ENCODE measurements at regions not wholly inside any gene's neighbourhood (a gene's known extent, or its start where the extent isn't known, plus 50 kb on each side); places are given as distances from the start of the nearest gene placed in this dataset.

DNA sequence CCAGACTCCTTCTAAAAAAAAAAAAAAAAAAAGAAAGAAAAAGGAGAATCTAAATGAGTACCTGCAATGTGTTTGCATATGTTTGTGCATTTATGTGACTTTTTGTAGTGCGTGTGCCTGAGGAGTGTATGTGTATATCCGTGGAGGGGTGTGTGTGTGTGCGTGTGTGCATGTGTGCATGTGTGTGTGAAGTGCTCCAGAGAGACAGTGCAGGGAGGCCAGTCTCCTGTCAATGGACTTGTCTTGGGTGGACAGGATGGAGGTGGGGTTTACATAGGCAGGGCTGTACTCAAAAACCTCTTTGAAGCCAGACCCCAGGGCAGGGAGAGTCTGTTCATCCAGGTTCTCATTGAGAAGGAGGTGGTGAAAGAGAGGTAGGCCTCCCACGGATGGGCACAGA is 87.1 kb upstream of the MVB12B start:
- DNase-seq (ENCODE audit: low spot score in 2 of 2) = no peak
- WGBS = 97% methylated on average over 4 of the region's 4 CpGs
- TF ChIP-seq POLR2AphosphoS5 (IDR thresholded peaks at IDR 0.05) (no peak), EP300 (IDR thresholded peaks at IDR 0.05) (no peak), POLR2A (IDR thresholded peaks at IDR 0.05) (no peak)
- TF ChIP-seq, protein P1, sequence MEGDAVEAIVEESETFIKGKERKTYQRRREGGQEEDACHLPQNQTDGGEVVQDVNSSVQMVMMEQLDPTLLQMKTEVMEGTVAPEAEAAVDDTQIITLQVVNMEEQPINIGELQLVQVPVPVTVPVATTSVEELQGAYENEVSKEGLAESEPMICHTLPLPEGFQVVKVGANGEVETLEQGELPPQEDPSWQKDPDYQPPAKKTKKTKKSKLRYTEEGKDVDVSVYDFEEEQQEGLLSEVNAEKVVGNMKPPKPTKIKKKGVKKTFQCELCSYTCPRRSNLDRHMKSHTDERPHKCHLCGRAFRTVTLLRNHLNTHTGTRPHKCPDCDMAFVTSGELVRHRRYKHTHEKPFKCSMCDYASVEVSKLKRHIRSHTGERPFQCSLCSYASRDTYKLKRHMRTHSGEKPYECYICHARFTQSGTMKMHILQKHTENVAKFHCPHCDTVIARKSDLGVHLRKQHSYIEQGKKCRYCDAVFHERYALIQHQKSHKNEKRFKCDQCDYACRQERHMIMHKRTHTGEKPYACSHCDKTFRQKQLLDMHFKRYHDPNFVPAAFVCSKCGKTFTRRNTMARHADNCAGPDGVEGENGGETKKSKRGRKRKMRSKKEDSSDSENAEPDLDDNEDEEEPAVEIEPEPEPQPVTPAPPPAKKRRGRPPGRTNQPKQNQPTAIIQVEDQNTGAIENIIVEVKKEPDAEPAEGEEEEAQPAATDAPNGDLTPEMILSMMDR (IDR thresholded peaks at IDR 0.05) = no peak

DNA sequence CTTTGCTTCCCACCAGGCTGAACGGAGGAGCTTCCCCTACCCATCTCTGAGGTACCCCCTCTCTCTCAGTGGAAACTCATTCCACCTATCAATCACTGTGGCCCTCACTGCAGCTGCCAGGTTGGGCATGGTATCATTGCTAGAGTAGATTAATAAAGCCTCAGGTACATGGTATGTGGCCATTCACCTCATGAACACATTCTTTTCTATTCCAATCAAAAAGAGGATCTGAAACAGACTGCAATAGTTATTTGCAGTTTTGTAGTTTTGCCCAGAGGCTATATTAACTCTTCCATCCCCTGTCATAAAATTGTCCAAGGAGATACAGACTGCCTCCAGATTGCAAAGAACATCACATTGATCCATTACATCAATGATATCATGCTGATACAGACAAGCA is 85.8 kb upstream of the MVB12B start:
- Histone ChIP-seq H3K27ac (no peak overlapping the region), H3K27me3 (no peaks in the 10 kb centered on the region), H3K9me3 (peaks cover 6% of the 10 kb centered on the region), H3K4me3 (no peak overlapping the region), H3K36me3 (no peaks in the 10 kb centered on the region), H3K4me1 (no peaks in the 10 kb centered on the region)
- no peak for DNase-seq (ENCODE audit: low spot score in 2 of 2)
- TF ChIP-seq, protein P1 (IDR thresholded peaks at IDR 0.05) = no peak
- TF ChIP-seq EP300 (IDR thresholded peaks at IDR 0.05) = no peak
- 70% methylated on average over 1 of the region's 1 CpG for WGBS

More for the DNA sequence above, 87.1 kb upstream of the MVB12B start:
- Histone ChIP-seq H3K4me3 (no peak overlapping the region), H3K36me3 (no peaks in the 10 kb centered on the region), H3K27ac (no peak overlapping the region), H3K4me1 (no peaks in the 10 kb centered on the region), H3K9me3 (peaks cover 6% of the 10 kb centered on the region), H3K27me3 (peaks cover 6% of the 10 kb centered on the region)

DNA sequence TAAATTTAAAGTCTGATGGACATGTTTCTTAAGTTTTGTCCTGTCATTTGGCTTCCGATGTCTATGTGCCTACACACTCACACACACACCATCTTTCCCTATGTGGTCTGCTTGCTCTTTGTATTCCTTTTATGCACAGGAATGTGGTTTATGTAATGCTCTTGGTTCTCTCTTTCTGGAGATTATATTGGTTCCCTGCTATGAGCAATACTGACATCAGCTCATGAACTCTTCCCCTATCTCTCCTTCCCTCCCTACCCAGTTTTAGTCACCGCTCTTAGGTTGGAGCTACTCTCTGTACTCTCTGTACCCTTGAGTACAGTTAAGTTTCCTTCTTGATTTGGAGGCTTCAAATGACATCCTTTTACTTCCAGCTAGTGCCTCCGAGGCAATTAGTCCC is 77.9 kb upstream of the MVB12B start:
- TF ChIP-seq, protein P1 (IDR thresholded peaks at IDR 0.05) = no peak
- peaks cover 2% of the 10 kb centered on the region for H3K9me3 ChIP-seq
- no peaks in the 10 kb centered on the region for H3K36me3 ChIP-seq
- no peak for DNase-seq (ENCODE audit: low spot score in 2 of 2)
- H3K27me3 ChIP-seq = peaks cover 6% of the 10 kb centered on the region
- no peak overlapping the region for H3K27ac ChIP-seq
- H3K4me3 ChIP-seq = no peak overlapping the region
- no peaks in the 10 kb centered on the region for H3K4me1 ChIP-seq
- WGBS = 83% methylated on average over 3 of the region's 3 CpGs

DNA sequence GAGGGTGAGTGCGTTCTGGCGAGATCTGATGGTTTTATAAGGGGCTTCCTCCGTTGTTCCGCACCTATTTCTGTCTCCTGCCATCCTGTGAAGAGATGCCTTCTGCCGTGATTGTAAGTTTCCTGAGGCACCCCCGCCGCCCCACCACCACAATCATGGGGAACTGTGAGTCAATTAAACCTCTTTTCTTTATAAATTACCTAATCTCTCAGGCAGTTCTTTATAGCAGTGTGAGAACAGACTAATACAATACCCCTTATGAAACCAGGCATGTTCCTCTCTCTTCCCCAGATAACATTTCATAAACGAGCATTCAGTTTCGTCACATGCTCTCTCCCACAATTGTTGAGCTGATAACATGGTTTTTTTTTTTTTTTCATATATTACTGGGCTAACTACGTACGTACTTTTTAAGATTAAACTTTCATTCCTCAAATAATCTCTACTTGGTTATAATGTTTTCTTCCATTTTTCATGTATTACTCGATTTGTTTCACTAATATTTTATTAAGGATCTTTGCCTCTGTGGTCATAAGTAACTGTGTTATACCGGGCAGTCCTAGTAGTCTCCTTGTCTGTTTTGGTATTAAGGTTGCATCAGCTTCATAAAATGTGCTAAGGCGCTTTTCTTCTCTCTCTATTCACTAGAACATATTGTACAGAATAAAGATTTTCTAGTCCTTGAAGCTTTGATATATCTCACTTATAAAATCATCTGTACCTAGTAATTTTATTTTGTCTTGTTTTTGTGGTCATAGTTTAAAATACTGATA is 64.9 kb upstream of the MVB12B start:
- H3K27me3 ChIP-seq = peaks cover 37% of the 10 kb centered on the region
- TF ChIP-seq, protein P1 (IDR thresholded peaks at IDR 0.05) = no peak
- TF ChIP-seq EP300 (IDR thresholded peaks at IDR 0.05) = no peak
- no peak for TF ChIP-seq POLR2AphosphoS5 (IDR thresholded peaks at IDR 0.05)
- TF ChIP-seq POLR2A (IDR thresholded peaks at IDR 0.05) = no peak
- WGBS = 66% methylated on average over 14 of the region's 14 CpGs

DNA sequence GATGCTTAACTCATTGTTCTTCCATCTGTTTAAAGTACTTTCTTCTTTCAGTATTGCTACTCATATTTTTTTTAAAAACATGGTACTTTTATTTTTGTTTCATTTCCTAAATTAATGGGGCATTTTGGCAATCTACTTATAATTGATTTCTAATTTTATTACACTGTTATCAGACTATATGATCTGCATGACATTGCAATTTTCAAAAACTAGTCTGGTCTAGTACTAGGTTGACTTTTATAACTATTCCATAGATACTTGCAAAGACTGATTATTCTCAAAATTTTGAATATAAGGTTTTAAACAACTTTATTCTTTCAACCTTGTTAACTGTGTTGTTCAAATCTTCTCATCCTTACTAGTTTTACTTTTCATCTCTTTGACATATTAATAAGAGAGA is 63.9 kb upstream of the MVB12B start:
- H3K36me3 ChIP-seq = no peaks in the 10 kb centered on the region
- TF ChIP-seq POLR2AphosphoS5 (IDR thresholded peaks at IDR 0.05) (no peak), EP300 (IDR thresholded peaks at IDR 0.05) (no peak), POLR2A (IDR thresholded peaks at IDR 0.05) (no peak)
- TF ChIP-seq, protein P1 (IDR thresholded peaks at IDR 0.05) = no peak
- no peaks in the 10 kb centered on the region for H3K4me1 ChIP-seq
- peaks cover 47% of the 10 kb centered on the region for H3K27me3 ChIP-seq
- H3K27ac ChIP-seq = no peak overlapping the region
- no peak for DNase-seq (ENCODE audit: low spot score in 2 of 2)
- H3K9me3 ChIP-seq = no peaks in the 10 kb centered on the region
- H3K4me3 ChIP-seq = no peak overlapping the region

More for the DNA sequence above, 64.9 kb upstream of the MVB12B start:
- no peak overlapping the region for H3K4me3 ChIP-seq
- no peaks in the 10 kb centered on the region for H3K4me1 ChIP-seq
- no peaks in the 10 kb centered on the region for H3K9me3 ChIP-seq
- no peak overlapping the region for H3K27ac ChIP-seq
- no peaks in the 10 kb centered on the region for H3K36me3 ChIP-seq
- DNase-seq (ENCODE audit: low spot score in 2 of 2) = no peak

All from suprapubic skin (tissue), 4 donors.